Adrenal gland (tissue), 9 donors: ENCODE measurements at regions not wholly inside any gene's neighbourhood (a gene's known extent, or its start where the extent isn't known, plus 50 kb on each side); places are given as distances from the start of the nearest gene placed in this dataset.

Experiments used
- DNase-seq, 7 donors: peaks; one replicate each; pipeline ENCODE4 v3.0.0-alpha.2; 2019 to 2020
- H3K27ac ChIP-seq, 5 donors: fragments of 200-600 bp; sonication (generic) in 4 of 5; 1 replicate in 3 of 5; 2 replicates in 2 of 5; pipeline versions ENCODE4 v1.5.1 to v1.8.0; 2016 to 2020; ENCODE audit warnings: mild to moderate bottlenecking in 1 of 5
- H3K27me3 ChIP-seq: fragments of 200-600 bp; 2 replicates; pipeline ENCODE4 v1.8.0; 2021
- H3K36me3 ChIP-seq, 2 donors: fragments of 200-600 bp; replicated peaks in 1 of 2; 1 replicate in 1 of 2; 2 replicates in 1 of 2; pipeline versions ENCODE4 v1.5.1 to v1.8.0; 2018 to 2022
- H3K4me1 ChIP-seq, 2 donors: fragments of 200-600 bp; replicated peaks in 1 of 2; 1 replicate in 1 of 2; 2 replicates in 1 of 2; pipeline versions ENCODE4 v1.5.1 to v1.8.0; 2018 to 2021
- H3K4me3 ChIP-seq, 4 donors: fragments of 200-600 bp; sonication (generic) in 3 of 4; one replicate each; pipeline ENCODE4 v1.5.1; 2016 to 2018
- H3K9me3 ChIP-seq, 3 donors: fragments of 200-600 bp; sonication (generic) in 1 of 3; replicated peaks in 1 of 3; 1 replicate in 2 of 3; 2 replicates in 1 of 3; pipeline versions ENCODE4 v1.5.1 to v1.8.0; 2016 to 2021
- POLR2A ChIP-seq, 2 donors: fragments of 450-650 bp; IDR thresholded peaks; one replicate each; pipeline ENCODE4 v1.6.1; 2017; ENCODE audit warnings: antibody characterized with exemption in 2 of 2, mild to moderate bottlenecking in 2 of 2, moderate library complexity in 1 of 2
- WGBS, 4 donors: extraction: QIAGEN DNeasy Blood & Tissue Kit in 2 of 4; methylation state at CpG; one replicate each; pipeline versions ENCODE4 v1.1.5 to v1.1.7; 2013 to 2017; 5-methylcytosine and 5-hydroxymethylcytosine counted together
- intact Hi-C, 2 donors: fragments of 100-400 bp; cut with DNase I; formaldehyde crosslinking; loops; one replicate each; pipeline versions ENCODE4 v1.14.1 to v1.15.0; 2022 to 2023
- TF ChIP-seq, protein P1 (sequence below), 6 experiments: fragments of 450-650 bp in 4 of 6; fragments of 200-600 bp in 2 of 6; sonication (generic) in 1 of 6; IDR thresholded peaks; 1 replicate in 5 of 6; 2 replicates in 1 of 6; pipeline versions ENCODE4 v1.5.1 to v1.8.0; 2016 to 2021; ENCODE audit warnings: antibody characterized with exemption in 6 of 6, mild to moderate bottlenecking in 2 of 6, moderate library complexity in 1 of 6
- donor health status: healthy with polysubstance abuse.
- donor health status: Bipolar disorder and iron deficiency.
- donor health status: DM: yes; HTN: yes; CAD: no.
- donor health status: DM: no; HTN: no; CAD: no.
- donor health status: DM: no; HTN: no; CAD: no.

DNA sequence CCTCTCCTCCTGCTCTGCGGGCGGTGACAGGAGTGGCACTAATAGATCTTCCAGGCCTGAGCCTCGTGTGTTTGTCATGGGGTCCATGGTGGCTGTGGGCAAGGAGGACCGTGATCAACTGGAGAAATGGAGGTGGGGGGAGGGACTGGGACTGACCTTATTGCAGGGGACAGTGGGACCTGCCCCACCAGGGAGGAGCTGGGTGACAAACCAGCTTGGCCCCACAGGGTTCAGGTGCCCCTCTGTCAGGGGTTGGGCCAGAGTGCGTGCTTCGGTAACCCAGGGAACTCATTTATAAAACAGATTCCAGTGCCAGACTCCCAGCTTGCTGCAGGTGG lies 366.5 kb downstream of the BCOR start:
- intact Hi-C loops: no loop called here
- Histone ChIP-seq H3K9me3 (no peaks in the 10 kb centered on the region), H3K36me3 (no peaks in the 10 kb centered on the region), H3K27me3 (peaks cover 28% of the 10 kb centered on the region), H3K4me1 (peaks cover under 1 to 8% of the 10 kb centered on the region in 2 donors), H3K4me3 (no peak overlapping the region), H3K27ac (peak overlapping the region in 1 of 5 donors; percentile 45)
- DNase-seq: no peak
- WGBS, 4 donors: 65 to 93% (median 79%) methylated on average over 2 to 6 of the region's 6 CpGs
- no peak for TF ChIP-seq POLR2A (IDR thresholded peaks at IDR 0.05)
- TF ChIP-seq, protein P1, sequence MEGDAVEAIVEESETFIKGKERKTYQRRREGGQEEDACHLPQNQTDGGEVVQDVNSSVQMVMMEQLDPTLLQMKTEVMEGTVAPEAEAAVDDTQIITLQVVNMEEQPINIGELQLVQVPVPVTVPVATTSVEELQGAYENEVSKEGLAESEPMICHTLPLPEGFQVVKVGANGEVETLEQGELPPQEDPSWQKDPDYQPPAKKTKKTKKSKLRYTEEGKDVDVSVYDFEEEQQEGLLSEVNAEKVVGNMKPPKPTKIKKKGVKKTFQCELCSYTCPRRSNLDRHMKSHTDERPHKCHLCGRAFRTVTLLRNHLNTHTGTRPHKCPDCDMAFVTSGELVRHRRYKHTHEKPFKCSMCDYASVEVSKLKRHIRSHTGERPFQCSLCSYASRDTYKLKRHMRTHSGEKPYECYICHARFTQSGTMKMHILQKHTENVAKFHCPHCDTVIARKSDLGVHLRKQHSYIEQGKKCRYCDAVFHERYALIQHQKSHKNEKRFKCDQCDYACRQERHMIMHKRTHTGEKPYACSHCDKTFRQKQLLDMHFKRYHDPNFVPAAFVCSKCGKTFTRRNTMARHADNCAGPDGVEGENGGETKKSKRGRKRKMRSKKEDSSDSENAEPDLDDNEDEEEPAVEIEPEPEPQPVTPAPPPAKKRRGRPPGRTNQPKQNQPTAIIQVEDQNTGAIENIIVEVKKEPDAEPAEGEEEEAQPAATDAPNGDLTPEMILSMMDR (IDR thresholded peaks at IDR 0.05): no peak

DNA sequence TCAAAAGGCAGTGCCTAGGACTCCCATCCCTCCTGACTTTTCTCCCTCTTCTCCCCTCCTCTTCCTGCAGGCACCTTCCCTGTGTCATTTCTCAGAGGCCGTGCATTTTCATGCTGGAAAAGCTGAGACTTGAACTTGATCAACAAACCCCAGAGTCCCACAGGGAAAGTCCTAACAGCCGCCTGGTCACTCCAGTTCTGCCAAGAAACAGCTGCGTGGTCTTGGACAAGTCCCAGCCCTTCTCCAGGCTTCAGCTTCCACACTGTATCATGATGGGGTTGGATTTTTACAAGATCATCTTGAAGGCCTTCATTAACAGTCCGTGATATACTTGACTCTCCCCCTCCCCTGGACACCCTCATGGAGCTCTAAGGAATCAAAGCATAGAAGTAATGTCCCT lies 366.0 kb downstream of the BCOR start:
- Histone ChIP-seq H3K4me3 (no peak overlapping the region), H3K9me3 (no peaks in the 10 kb centered on the region), H3K36me3 (no peaks in the 10 kb centered on the region), H3K4me1 (peaks cover 4 to 5% of the 10 kb centered on the region in 2 donors), H3K27me3 (peaks cover 28% of the 10 kb centered on the region), H3K27ac (no peak overlapping the region)
- intact Hi-C loops: no loop called here
- no peak for DNase-seq
- 71 to 100% (median 79%) methylated on average over 3 to 4 of the region's 4 CpGs for WGBS, 4 donors
- TF ChIP-seq POLR2A (IDR thresholded peaks at IDR 0.05): no peak
- TF ChIP-seq, protein P1 (IDR thresholded peaks at IDR 0.05): no peak

- H3K27me3 ChIP-seq: peaks cover 20% of the 10 kb centered on the region
- no peak for DNase-seq
- H3K9me3 ChIP-seq: no peaks in the 10 kb centered on the region
- H3K27ac ChIP-seq: no peak overlapping the region
- peaks cover 4% of the 10 kb centered on the region in 2 donors for H3K4me1 ChIP-seq
- WGBS, 4 donors: 52 to 86% (median 85%) methylated on average over 1 of the region's 1 CpG; no CpG with 5 or more reads in 1 of the 4 donors
- intact Hi-C loops: no loop called here
- H3K36me3 ChIP-seq: no peaks in the 10 kb centered on the region
- H3K4me3 ChIP-seq: no peak overlapping the region
- no peak for TF ChIP-seq POLR2A (IDR thresholded peaks at IDR 0.05)
- TF ChIP-seq, protein P1 (IDR thresholded peaks at IDR 0.05): no peak
Observed at GRCh38 chrX:39733745-39734144, 364.0 kb downstream of the BCOR start.

DNA sequence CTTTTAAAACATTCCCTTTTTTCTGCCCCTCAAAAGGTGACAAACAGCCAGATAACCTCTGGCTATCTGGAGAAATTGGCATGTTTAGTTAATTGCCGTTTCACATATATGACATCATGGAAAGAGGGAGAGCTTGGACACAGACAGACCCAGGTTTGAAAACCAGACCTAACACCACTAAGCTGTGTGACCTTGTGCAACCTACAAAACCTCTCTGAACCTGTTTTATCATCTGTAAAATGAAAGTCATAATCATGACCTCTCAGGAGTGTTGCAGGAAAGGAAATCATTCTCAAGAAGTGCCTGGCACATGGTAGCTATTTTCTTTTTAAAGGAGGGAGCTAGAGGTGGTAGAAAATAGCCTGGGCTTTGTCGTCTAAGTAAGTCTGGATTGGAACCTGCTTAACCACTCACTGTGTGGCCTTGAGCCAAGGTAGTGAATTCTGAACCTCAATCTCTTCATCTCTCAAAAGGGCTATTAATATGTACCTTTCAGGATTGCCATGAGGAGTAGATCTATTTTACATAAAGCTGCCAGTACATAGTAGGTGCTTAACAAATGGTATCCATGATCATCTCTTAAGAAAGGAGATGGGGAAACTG lies 363.5 kb downstream of the BCOR start:
- H3K9me3 ChIP-seq: no peaks in the 10 kb centered on the region
- WGBS, 4 donors: 48 to 74% (median 64%) methylated on average over 2 of the region's 2 CpGs
- no peak for TF ChIP-seq POLR2A (IDR thresholded peaks at IDR 0.05)
- TF ChIP-seq, protein P1 (IDR thresholded peaks at IDR 0.05): no peak
- peaks cover 18% of the 10 kb centered on the region for H3K27me3 ChIP-seq
- no peak for DNase-seq
- intact Hi-C loops: no loop called here
- H3K27ac ChIP-seq: no peak overlapping the region
- H3K4me1 ChIP-seq: peaks cover 4% of the 10 kb centered on the region in 2 donors
- H3K4me3 ChIP-seq: no peak overlapping the region
- H3K36me3 ChIP-seq: no peaks in the 10 kb centered on the region
